ENCODE measurements at regions not wholly inside any gene's neighbourhood (a gene's known extent, or its start where the extent isn't known, plus 50 kb on each side); places are given as distances from the start of the nearest gene placed in this dataset.

DNA sequence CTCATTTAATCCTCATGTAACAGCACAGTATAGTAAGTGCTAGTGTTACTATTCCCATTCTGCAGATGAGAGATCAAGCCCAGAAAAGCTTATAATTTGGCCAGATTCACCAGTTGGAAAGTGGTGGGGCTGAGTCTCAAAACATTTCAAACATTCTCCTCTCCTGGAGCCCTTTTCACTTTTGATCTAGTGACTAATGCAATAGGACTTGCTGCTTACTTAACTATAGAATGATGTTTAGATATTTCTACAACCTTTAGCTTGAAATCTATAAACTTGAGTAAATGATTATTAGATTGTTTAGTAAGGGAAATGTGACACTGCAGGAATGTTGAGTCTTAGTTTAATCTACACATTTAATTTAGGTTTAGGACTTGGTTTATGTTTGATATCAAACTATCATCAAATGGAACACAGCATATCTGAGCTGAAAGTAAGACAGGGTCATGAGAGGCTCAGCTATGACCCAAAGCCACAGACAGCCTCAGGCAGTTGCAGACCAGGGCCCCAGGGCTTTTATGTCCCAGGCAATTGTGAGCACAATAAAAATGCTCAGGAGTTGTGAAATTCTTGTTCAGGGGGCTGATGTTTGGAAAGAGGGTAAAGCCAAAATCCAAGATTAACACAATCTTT lies 199.5 kb upstream of the HS3ST1 start:
- TF ChIP-seq, protein P1, sequence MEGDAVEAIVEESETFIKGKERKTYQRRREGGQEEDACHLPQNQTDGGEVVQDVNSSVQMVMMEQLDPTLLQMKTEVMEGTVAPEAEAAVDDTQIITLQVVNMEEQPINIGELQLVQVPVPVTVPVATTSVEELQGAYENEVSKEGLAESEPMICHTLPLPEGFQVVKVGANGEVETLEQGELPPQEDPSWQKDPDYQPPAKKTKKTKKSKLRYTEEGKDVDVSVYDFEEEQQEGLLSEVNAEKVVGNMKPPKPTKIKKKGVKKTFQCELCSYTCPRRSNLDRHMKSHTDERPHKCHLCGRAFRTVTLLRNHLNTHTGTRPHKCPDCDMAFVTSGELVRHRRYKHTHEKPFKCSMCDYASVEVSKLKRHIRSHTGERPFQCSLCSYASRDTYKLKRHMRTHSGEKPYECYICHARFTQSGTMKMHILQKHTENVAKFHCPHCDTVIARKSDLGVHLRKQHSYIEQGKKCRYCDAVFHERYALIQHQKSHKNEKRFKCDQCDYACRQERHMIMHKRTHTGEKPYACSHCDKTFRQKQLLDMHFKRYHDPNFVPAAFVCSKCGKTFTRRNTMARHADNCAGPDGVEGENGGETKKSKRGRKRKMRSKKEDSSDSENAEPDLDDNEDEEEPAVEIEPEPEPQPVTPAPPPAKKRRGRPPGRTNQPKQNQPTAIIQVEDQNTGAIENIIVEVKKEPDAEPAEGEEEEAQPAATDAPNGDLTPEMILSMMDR (IDR thresholded peaks at IDR 0.05 in 4 of 5, conservative IDR thresholded peaks at IDR 0.05 in 1 of 5): no peak
- no peak for TF ChIP-seq POLR2A (IDR thresholded peaks at IDR 0.05)
